ENCODE measurements at regions not wholly inside any gene's neighbourhood (a gene's known extent, or its start where the extent isn't known, plus 50 kb on each side); places are given as distances from the start of the nearest gene placed in this dataset.

GRCh38 chr10:128316925-128317324, 190.7 kb upstream of the MKI67 start:
- in situ Hi-C loops (cut with HindIII; ENCODE audit: extremely low pct_ligation_motif_present, low pct_unique_long_range_greater_than_20kb) (no loop called here), intact Hi-C loops (cut with micrococcal nuclease; ENCODE audit: unreplicated experiment) (loop anchor here (5.0 kb wide), 1 partner anchor 1760 kb away; no protein-coding TSS in a partner anchor)
- Histone ChIP-seq H3K4me3 (replicated peaks in 1 of 3; ENCODE audit: insufficient read depth in 1 of 3, low read depth in 2 of 3, low read length in 3 of 3) (no peak overlapping the region), H3K27me3 (ENCODE audit: control insufficient read depth in 1 of 2, insufficient read depth in 2 of 2, low read length in 2 of 2) (peaks cover 0 to 7% of the 10 kb centered on the region in 2 experiments; a peak in 2 of 5 replicates), H3K36me3 (replicated peaks in 1 of 2; ENCODE audit: control insufficient read depth in 1 of 2, insufficient read depth in 2 of 2, low read length in 2 of 2) (no peaks in the 10 kb centered on the region), H3K9me3 (ENCODE audit: low read length) (no peaks in the 10 kb centered on the region), H3K4me1 (ENCODE audit: insufficient read depth, low read length) (no peaks in the 10 kb centered on the region), H3K4me2 (ENCODE audit: low read depth, low read length) (no peak overlapping the region), H3K9ac (ENCODE audit: insufficient read depth, low read depth, low read length) (no peak overlapping the region), H2AFZ (ENCODE audit: low read length) (no peak overlapping the region), H4K20me1 (ENCODE audit: insufficient read depth, low read length) (no peaks in the 10 kb centered on the region), H3K79me2 (ENCODE audit: insufficient read depth, low read length) (no peaks in the 10 kb centered on the region), H3K27ac (ENCODE audit: extremely low read length, insufficient read depth, low read length) (no peak overlapping the region)
- 44% methylated on average over 6 of the region's 7 CpGs for WGBS (ENCODE audit: low lambda C conversion rate)
- ATAC-seq (no peak), DNase-seq (ENCODE audit: low spot score) (no peak), FAIRE-seq (no peak)
- TF ChIP-seq STAT6 (CRISPR knock-in tag; IDR thresholded peaks at IDR 0.05; ENCODE audit: borderline replicate concordance) (no peak), ETV5 (CRISPR knock-in tag; IDR thresholded peaks at IDR 0.05; ENCODE audit: borderline replicate concordance) (no peak), ZNF232 (CRISPR knock-in tag; IDR thresholded peaks at IDR 0.05; ENCODE audit: borderline replicate concordance) (no peak), TRIM24 (CRISPR knock-in tag; IDR thresholded peaks at IDR 0.05) (no peak), SNAPC2 (CRISPR knock-in tag; IDR thresholded peaks at IDR 0.05) (no peak), ARID4A (CRISPR knock-in tag; IDR thresholded peaks at IDR 0.05; ENCODE audit: borderline replicate concordance) (no peak), GLMP (CRISPR knock-in tag; IDR thresholded peaks at IDR 0.05; ENCODE audit: borderline replicate concordance) (no peak), MEF2D (CRISPR knock-in tag; IDR thresholded peaks at IDR 0.05) (no peak), ZNF740 (CRISPR knock-in tag; IDR thresholded peaks at IDR 0.05) (no peak), RBAK (CRISPR knock-in tag; IDR thresholded peaks at IDR 0.05) (no peak), POLR2AphosphoS5 (IDR thresholded peaks at IDR 0.05; ENCODE audit: low read depth, low read length) (no peak)
- ChIA-PET CTCF (ENCODE audit: low intra/inter-chr PET ratio, low total read pairs) (no interaction called here), POLR2A (no interaction called here)
- BruUV-seq (replicated peaks): no TSS peak

Measured in HepG2 (cell line).